Stomach (tissue), 8 donors: ENCODE measurements at regions not wholly inside any gene's neighbourhood (a gene's known extent, or its start where the extent isn't known, plus 50 kb on each side); places are given as distances from the start of the nearest gene placed in this dataset.
A peak's percentile ranks its signal among the peaks of the same experiment; 100 is the strongest.

Experiments used
- DNase-seq, 2 donors: peaks; one replicate each; pipeline versions ENCODE4 v3.0.0 to v3.0.0-alpha.2; 2013 to 2019
- H3K27ac ChIP-seq, 5 donors: fragments of 200-600 bp in 4 of 5; sonication (generic) in 4 of 5; one replicate each; pipeline ENCODE4 v1.5.1; 2013 to 2019; ENCODE audit warnings: mild to moderate bottlenecking in 1 of 5, moderate library complexity in 1 of 5
- H3K27me3 ChIP-seq, 3 donors: fragments of 200-600 bp; sonication (generic); one replicate each; pipeline ENCODE4 v1.5.1; 2017 to 2019; ENCODE audit warnings: mixed run types in 1 of 3
- H3K36me3 ChIP-seq, 4 donors: fragments of 200-600 bp; sonication (generic); 1 replicate in 3 of 4; 2 replicates in 1 of 4; pipeline ENCODE4 v1.5.1; 2016 to 2019
- H3K4me1 ChIP-seq, 4 donors: fragments of 200-600 bp; sonication (generic); one replicate each; pipeline ENCODE4 v1.5.1; 2016 to 2019
- H3K4me3 ChIP-seq, 4 donors: fragments of 200-600 bp; sonication (generic) in 3 of 4; one replicate each; pipeline ENCODE4 v1.5.1; 2016 to 2019; ENCODE audit warnings: mild to moderate bottlenecking in 1 of 4
- H3K9me3 ChIP-seq, 4 donors: fragments of 200-600 bp; sonication (generic); one replicate each; pipeline ENCODE4 v1.5.1; 2016 to 2019
- CTCF ChIP-seq, 7 experiments: fragments of 450-650 bp in 4 of 7; fragments of 200-600 bp in 3 of 7; sonication (generic) in 3 of 7; IDR thresholded peaks; one replicate each; pipeline ENCODE4 v1.5.1; 2016 to 2019; ENCODE audit warnings: antibody characterized with exemption in 7 of 7, control low read depth in 2 of 7, mild to moderate bottlenecking in 1 of 7
- EP300 ChIP-seq: sonication (generic); formaldehyde crosslinking; IDR thresholded peaks from one replicate; pipeline ENCODE4 v1.6.1; 2017; ENCODE audit warnings: antibody characterized with exemption
- POLR2A ChIP-seq, 4 donors: fragments of 450-650 bp; IDR thresholded peaks; one replicate each; pipeline ENCODE4 v1.6.1; 2016; ENCODE audit warnings: antibody characterized with exemption in 4 of 4, control low read depth in 2 of 4, mild to moderate bottlenecking in 1 of 4, moderate library complexity in 1 of 4
- POLR2AphosphoS5 ChIP-seq, 3 donors: sonication (generic); formaldehyde crosslinking; IDR thresholded peaks; one replicate each; pipeline ENCODE4 v1.6.1; 2016; ENCODE audit warnings: antibody characterized with exemption in 3 of 3
- WGBS, 5 donors: extraction: QIAGEN DNeasy Blood & Tissue Kit in 3 of 5; methylation state at CpG; one replicate each; pipeline versions ENCODE4 v1.1.5 to v1.1.7; 2013 to 2018; 5-methylcytosine and 5-hydroxymethylcytosine counted together
- intact Hi-C: fragments of 100-400 bp; cut with DNase I; formaldehyde crosslinking; loops from one replicate; pipeline ENCODE4 v1.15.1; 2023; ENCODE audit warnings: low total_unique reads
- donor health status: healthy with polysubstance abuse.
- donor health status: Bipolar disorder and iron deficiency.
- donor health status: healthy.

GRCh38 chr2:155382776-155383175, 684.3 kb downstream of the KCNJ3 start:
- no peak overlapping the region for H3K27ac ChIP-seq
- intact Hi-C loops, result no loop called here
- H3K36me3 ChIP-seq, result no peaks in the 10 kb centered on the region
- H3K27me3 ChIP-seq, result no peaks in the 10 kb centered on the region
- TF ChIP-seq POLR2A (IDR thresholded peaks at IDR 0.05) (no peak), CTCF (IDR thresholded peaks at IDR 0.05) (no peak), POLR2AphosphoS5 (IDR thresholded peaks at IDR 0.05) (no peak), EP300 (no peak)
- DNase-seq, result no peak
- no peaks in the 10 kb centered on the region for H3K9me3 ChIP-seq
- WGBS, 5 donors, result 64 to 68% (median 67%) methylated on average over 3 of the region's 3 CpGs
- H3K4me1 ChIP-seq, result peaks cover 0 to 4% (median 0%) of the 10 kb centered on the region in 4 donors
- H3K4me3 ChIP-seq, result no peak overlapping the region

- no peaks in the 10 kb centered on the region for H3K36me3 ChIP-seq
- no peak for TF ChIP-seq EP300
- TF ChIP-seq POLR2AphosphoS5 (IDR thresholded peaks at IDR 0.05), result no peak
- TF ChIP-seq POLR2A (IDR thresholded peaks at IDR 0.05), result no peak
- TF ChIP-seq CTCF (IDR thresholded peaks at IDR 0.05), result no peak
- H3K27me3 ChIP-seq, result no peaks in the 10 kb centered on the region
- 10 to 38% (median 12%) methylated on average over 1 of the region's 1 CpG for WGBS, 5 donors
- no peak overlapping the region for H3K27ac ChIP-seq
- intact Hi-C loops, result no loop called here
- no peaks in the 10 kb centered on the region for H3K9me3 ChIP-seq
- H3K4me1 ChIP-seq, result peaks cover 0 to 4% (median 0%) of the 10 kb centered on the region in 4 donors
- no peak overlapping the region for H3K4me3 ChIP-seq
- peak in 1 of 2 donors; percentile 9 for DNase-seq
Observed at GRCh38 chr2:155381436-155381835, 682.9 kb downstream of the KCNJ3 start.

GRCh38 chr2:155379494-155379893, 681.0 kb downstream of the KCNJ3 start:
- WGBS, 5 donors, result 68 to 78% (median 70%) methylated on average over 2 of the region's 2 CpGs
- intact Hi-C loops, result no loop called here
- TF ChIP-seq EP300 (no peak), CTCF (IDR thresholded peaks at IDR 0.05) (no peak), POLR2AphosphoS5 (IDR thresholded peaks at IDR 0.05) (no peak), POLR2A (IDR thresholded peaks at IDR 0.05) (no peak)
- no peak overlapping the region for H3K4me3 ChIP-seq
- no peaks in the 10 kb centered on the region for H3K27me3 ChIP-seq
- H3K4me1 ChIP-seq, result peaks cover 0 to 4% (median 0%) of the 10 kb centered on the region in 4 donors
- DNase-seq, result no peak
- no peaks in the 10 kb centered on the region for H3K9me3 ChIP-seq
- no peaks in the 10 kb centered on the region for H3K36me3 ChIP-seq
- no peak overlapping the region for H3K27ac ChIP-seq

- H3K9me3 ChIP-seq, result no peaks in the 10 kb centered on the region
- peaks cover 0 to 4% (median 0%) of the 10 kb centered on the region in 4 donors for H3K4me1 ChIP-seq
- no peaks in the 10 kb centered on the region for H3K27me3 ChIP-seq
- no peak overlapping the region for H3K27ac ChIP-seq
- TF ChIP-seq POLR2AphosphoS5 (IDR thresholded peaks at IDR 0.05) (no peak), CTCF (IDR thresholded peaks at IDR 0.05) (no peak), EP300 (no peak), POLR2A (IDR thresholded peaks at IDR 0.05) (no peak)
- WGBS, 5 donors, result 38 to 70% (median 52%) methylated on average over 1 of the region's 1 CpG
- no peak for DNase-seq
- no peak overlapping the region for H3K4me3 ChIP-seq
- no peaks in the 10 kb centered on the region for H3K36me3 ChIP-seq
- intact Hi-C loops, result no loop called here
Observed at GRCh38 chr2:155377931-155378444, 679.5 kb downstream of the KCNJ3 start.
